Activated B cell treated with CpG ODN at 0.5 μM for 24 hours (primary cell): ENCODE measurements at regions not wholly inside any gene's neighbourhood (a gene's known extent, or its start where the extent isn't known, plus 50 kb on each side); places are given as distances from the start of the nearest gene placed in this dataset.

ENCODE experiments used
- ATAC-seq: fragments of 200-7000 bp; cut with Tn5 transposase; one replicate; pipeline ENCODE4 v1.10.0; 2021; ENCODE audit warnings: low read depth, mild to moderate bottlenecking, moderate library complexity
- CTCF ChIA-PET: fragments of 350-600 bp; sonication (Branson Sonifier 250); formaldehyde crosslinking; loops from one replicate; lab custom pipeline; 2021; ENCODE audit warnings: antibody characterized with exemption; lab: Charles Lee
- POLR2A ChIA-PET: fragments of 350-600 bp; sonication (Branson Sonifier 250); formaldehyde crosslinking; loops from one replicate; lab custom pipeline; 2021; ENCODE audit warnings: antibody characterized with exemption; lab: Charles Lee
- DNase-seq: peaks from one replicate; pipeline ENCODE4 v3.0.0; 2022
- H3K27ac Mint-ChIP-seq: one replicate; pipeline ENCODE4 v1.8.0; 2020; ENCODE audit warnings: mixed read lengths
- H3K27me3 Mint-ChIP-seq: one replicate; pipeline ENCODE4 v1.8.0; 2021; ENCODE audit warnings: mixed read lengths
- H3K36me3 Mint-ChIP-seq: one replicate; pipeline ENCODE4 v1.8.0; 2021; ENCODE audit warnings: low read depth, mixed read lengths
- H3K4me1 Mint-ChIP-seq: one replicate; pipeline ENCODE4 v1.8.0; 2021; ENCODE audit warnings: mixed read lengths
- H3K4me3 Mint-ChIP-seq: one replicate; pipeline ENCODE4 v1.8.0; 2020; ENCODE audit warnings: mild to moderate bottlenecking, mixed read lengths
- H3K9me3 Mint-ChIP-seq: one replicate; pipeline ENCODE4 v1.8.0; 2020; ENCODE audit warnings: mixed read lengths
- CTCF ChIP-seq: fragments of 200-600 bp; IDR thresholded peaks from one replicate; pipeline ENCODE4 v1.8.0; 2022; ENCODE audit warnings: antibody characterized with exemption, mild to moderate bottlenecking
- intact Hi-C: fragments of 100-400 bp; cut with micrococcal nuclease; formaldehyde crosslinking; loops from one replicate; pipeline ENCODE4 v1.15.1; 2024

DNA sequence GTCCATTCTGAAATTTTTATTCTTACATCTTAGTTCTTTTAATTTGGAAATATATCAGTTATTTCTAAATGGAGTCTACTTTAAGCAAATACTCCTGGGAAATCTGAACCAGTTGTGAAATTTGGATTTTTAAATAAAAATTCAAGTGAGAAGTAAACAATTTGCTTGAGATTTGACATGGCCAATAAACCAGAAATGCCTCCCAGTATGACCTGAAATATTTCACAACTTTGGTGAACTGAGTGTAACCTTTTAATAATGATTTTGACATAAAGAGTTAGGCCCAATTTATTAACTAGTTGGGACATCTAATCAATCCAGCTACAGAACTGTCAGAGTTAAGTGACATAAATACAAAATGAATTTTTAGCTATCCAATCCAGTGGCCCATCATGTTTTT is 192.0 kb downstream of the ZC3H11B start:
- ChIA-PET CTCF (no interaction called here), POLR2A (no interaction called here)
- H3K4me1 Mint-ChIP-seq: no peaks in the 10 kb centered on the region
- H3K27me3 Mint-ChIP-seq: peaks cover 2% of the 10 kb centered on the region
- ATAC-seq (no peak), DNase-seq (no peak)
- TF ChIP-seq CTCF: no peak
- intact Hi-C loops: no loop called here
- no peaks in the 10 kb centered on the region for H3K36me3 Mint-ChIP-seq
- H3K9me3 Mint-ChIP-seq: no peaks in the 10 kb centered on the region
- H3K4me3 Mint-ChIP-seq: no peak overlapping the region
- H3K27ac Mint-ChIP-seq: no peak overlapping the region

DNA sequence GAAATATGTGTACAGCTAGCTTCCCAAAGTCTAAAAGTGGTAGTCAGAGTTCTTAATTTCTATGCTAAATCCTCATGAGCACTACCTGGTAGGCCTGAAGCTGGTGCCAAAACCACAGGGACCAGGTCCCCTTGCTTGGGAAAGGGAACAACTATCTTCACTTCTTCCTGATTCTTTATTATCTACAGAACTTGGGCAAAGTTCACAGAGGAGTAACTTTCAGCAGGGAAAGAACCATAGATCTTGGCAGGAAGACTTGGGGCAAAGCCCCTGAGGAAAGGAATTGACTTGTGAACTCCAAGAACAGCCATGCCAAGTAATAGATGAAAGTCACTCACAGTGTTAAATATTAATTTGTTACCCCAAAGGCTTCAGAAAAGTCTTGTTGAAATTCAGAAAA is 193.0 kb downstream of the ZC3H11B start:
- no peaks in the 10 kb centered on the region for H3K4me1 Mint-ChIP-seq
- peaks cover 2% of the 10 kb centered on the region for H3K27me3 Mint-ChIP-seq
- CTCF ChIA-PET: interaction anchor here (1.1 kb wide), 1 partner anchor 1090 kb away, joined by 3 read pairs; no protein-coding TSS in a partner anchor

GRCh38 chr1:219419065-219419464 is 193.8 kb downstream of the ZC3H11B start:
- H3K36me3 Mint-ChIP-seq: no peaks in the 10 kb centered on the region
- H3K27me3 Mint-ChIP-seq: peaks cover 2% of the 10 kb centered on the region
- ChIA-PET CTCF (interaction anchor here (1.1 kb wide), 1 partner anchor 1089 kb away, joined by 3 read pairs; no protein-coding TSS in a partner anchor), POLR2A (no interaction called here)
- intact Hi-C loops: loop anchor here (10.0 kb wide), 2 partner anchors 396 to 894 kb away; no protein-coding TSS in a partner anchor
- DNase-seq (no peak), ATAC-seq (no peak)
- H3K4me1 Mint-ChIP-seq: no peaks in the 10 kb centered on the region
- H3K4me3 Mint-ChIP-seq: no peak overlapping the region
- H3K27ac Mint-ChIP-seq: no peak overlapping the region
- H3K9me3 Mint-ChIP-seq: no peaks in the 10 kb centered on the region
- TF ChIP-seq CTCF: no peak

More for the DNA sequence above, 193.0 kb downstream of the ZC3H11B start:
- Mint-ChIP-seq H3K36me3 (no peaks in the 10 kb centered on the region), H3K27ac (no peak overlapping the region), H3K9me3 (no peaks in the 10 kb centered on the region), H3K4me3 (no peak overlapping the region)
- DNase-seq (no peak), ATAC-seq (no peak)
- no peak for TF ChIP-seq CTCF
- POLR2A ChIA-PET: no interaction called here
- intact Hi-C loops: loop anchor here (10.0 kb wide), 2 partner anchors 395 to 895 kb away; no protein-coding TSS in a partner anchor

DNA sequence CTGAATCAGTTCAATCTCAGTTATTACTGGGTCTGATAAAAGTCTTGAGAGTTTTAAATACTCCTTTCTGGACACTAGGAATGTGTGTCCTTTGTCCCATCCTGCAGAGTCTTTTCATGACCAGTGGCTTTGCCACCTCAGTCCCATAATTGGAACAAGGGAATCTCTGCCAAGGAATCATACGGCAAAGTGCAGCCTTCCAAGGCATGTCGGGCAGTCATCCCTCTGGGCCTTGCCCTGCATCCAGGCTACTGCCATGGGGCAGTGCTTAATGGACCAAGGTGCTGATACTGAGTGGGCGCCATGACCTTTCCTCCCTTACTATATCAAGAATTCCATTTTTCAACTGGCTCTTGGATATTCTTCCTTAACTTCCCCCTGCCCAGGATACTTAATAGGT is 195.3 kb downstream of the ZC3H11B start:
- DNase-seq: no peak
- ChIA-PET POLR2A (no interaction called here), CTCF (interaction anchor here (1.3 to 1.4 kb wide), 2 partner anchors 11 to 1079 kb away, joined by 3 read pairs; no protein-coding TSS in a partner anchor)
- H3K4me3 Mint-ChIP-seq: no peak overlapping the region
- H3K27ac Mint-ChIP-seq: no peak overlapping the region
- intact Hi-C loops: loop anchor here (2.0 to 10.0 kb wide), 3 partner anchors 397 to 1079 kb away; no protein-coding TSS in a partner anchor
- H3K27me3 Mint-ChIP-seq: peaks cover 2% of the 10 kb centered on the region
- no peak for TF ChIP-seq CTCF
- no peaks in the 10 kb centered on the region for H3K9me3 Mint-ChIP-seq
- no peaks in the 10 kb centered on the region for H3K4me1 Mint-ChIP-seq
- no peak for ATAC-seq
- H3K36me3 Mint-ChIP-seq: no peaks in the 10 kb centered on the region

DNA sequence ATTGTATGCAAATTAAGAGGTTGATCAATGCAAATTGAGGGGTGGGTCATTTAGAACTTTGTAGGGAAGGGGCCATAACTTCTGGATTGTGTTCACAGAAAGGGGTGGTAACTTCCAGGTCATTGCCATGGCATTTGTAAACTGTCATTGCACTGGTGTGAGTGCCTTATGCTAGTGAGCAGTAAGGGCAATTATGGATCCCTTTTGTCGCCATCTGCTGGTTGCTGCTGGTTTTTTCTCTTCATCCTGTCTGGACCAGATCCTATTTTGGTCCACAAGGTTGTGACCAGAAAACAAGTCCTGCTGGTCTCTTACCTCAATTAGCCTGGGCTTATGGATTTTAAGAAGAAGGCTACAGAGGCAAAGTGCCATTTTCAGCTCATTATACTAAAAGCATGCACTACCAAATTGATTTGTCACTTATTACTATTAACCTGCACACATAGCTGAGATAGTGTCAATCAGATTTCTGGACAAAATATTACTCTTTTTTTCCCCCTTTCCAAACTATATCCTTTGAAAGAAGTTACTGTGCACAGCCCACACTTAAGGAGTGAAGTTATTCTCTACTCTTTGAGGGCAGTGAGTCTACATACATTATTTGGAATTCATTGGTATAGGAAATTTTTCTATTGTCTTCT is 196.2 kb downstream of the ZC3H11B start:
- Mint-ChIP-seq H3K4me3 (no peak overlapping the region), H3K36me3 (no peaks in the 10 kb centered on the region), H3K9me3 (no peaks in the 10 kb centered on the region), H3K27ac (no peak overlapping the region), H3K27me3 (no peaks in the 10 kb centered on the region), H3K4me1 (no peaks in the 10 kb centered on the region)
- peak; percentile 28 for DNase-seq
- intact Hi-C loops: loop anchor here (1.0 to 10.0 kb wide), 5 partner anchors 212 to 1086 kb away; no protein-coding TSS in a partner anchor
- CTCF ChIA-PET: interaction anchor here (0.8 to 1.6 kb wide), 5 partner anchors 9 to 1086 kb away, joined by 3 to 4 read pairs (median 3); no protein-coding TSS in a partner anchor
- POLR2A ChIA-PET: no interaction called here
- TF ChIP-seq CTCF: peak; percentile 31
- peak; percentile 65 for ATAC-seq
